ENCODE measurements at regions not wholly inside any gene's neighbourhood (a gene's known extent, or its start where the extent isn't known, plus 50 kb on each side); places are given as distances from the start of the nearest gene placed in this dataset.

GRCh38 chr11:109772892-109773291 lies 320.3 kb upstream of the ZC3H12C start:
- TF ChIP-seq YY1 (IDR thresholded peaks at IDR 0.05; ENCODE audit: insufficient read depth, insufficient read length) (no peak), ZNF274 (IDR thresholded peaks at IDR 0.05; ENCODE audit: low read depth, low read length) (no peak), SUZ12 (IDR thresholded peaks at IDR 0.05; ENCODE audit: extremely low read depth, insufficient read depth, insufficient read length) (no peak)

Data from NT2/D1 (cell line).